Embryonic facial prominence (tissue), 1 donor: ENCODE measurements at regions not wholly inside any gene's neighbourhood (a gene's known extent, or its start where the extent isn't known, plus 50 kb on each side); places are given as distances from the start of the nearest gene placed in this dataset.
"Not testable (repeated sequence)": the region's sequence is repeated elsewhere in the genome, so short reads cannot be mapped to it uniquely, and the experiment has no call there.

Experiments
- DNase-seq: peaks from one replicate; pipeline ENCODE4 v3.0.0-alpha.2; 2016; ENCODE audit errors: extremely low spot score

GRCh38 chr2:40690525-40690924 is 238.6 kb upstream of the SLC8A1 start:
- no peak for DNase-seq

- no peak for DNase-seq
Observed at GRCh38 chr2:40700231-40700954, 248.5 kb upstream of the SLC8A1 start.

GRCh38 chr2:40712197-40712894 is 260.5 kb upstream of the SLC8A1 start:
- not testable (repeated sequence) for DNase-seq

DNA sequence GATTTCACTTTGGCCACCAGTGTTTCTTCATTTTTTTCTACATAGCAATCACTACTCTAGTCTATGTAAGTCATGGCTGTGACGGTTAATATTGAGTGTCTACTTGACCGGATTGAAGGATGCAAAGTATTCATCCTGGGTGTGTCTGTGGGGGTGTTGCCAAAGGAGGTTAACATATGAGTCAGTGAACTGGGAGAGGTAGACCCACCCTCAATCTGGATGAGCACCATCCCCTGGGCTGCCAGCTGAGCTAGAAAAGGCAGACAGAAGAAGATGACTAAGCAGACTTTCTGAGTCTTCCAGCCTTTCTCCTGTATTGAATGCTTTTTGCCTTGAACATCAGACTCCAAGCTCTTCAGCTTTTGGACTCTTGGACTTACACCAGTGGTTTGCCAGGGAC is 265.0 kb upstream of the SLC8A1 start:
- no peak for DNase-seq

- DNase-seq = no peak
Observed at GRCh38 chr2:40719414-40719813, 267.5 kb upstream of the SLC8A1 start.

DNA sequence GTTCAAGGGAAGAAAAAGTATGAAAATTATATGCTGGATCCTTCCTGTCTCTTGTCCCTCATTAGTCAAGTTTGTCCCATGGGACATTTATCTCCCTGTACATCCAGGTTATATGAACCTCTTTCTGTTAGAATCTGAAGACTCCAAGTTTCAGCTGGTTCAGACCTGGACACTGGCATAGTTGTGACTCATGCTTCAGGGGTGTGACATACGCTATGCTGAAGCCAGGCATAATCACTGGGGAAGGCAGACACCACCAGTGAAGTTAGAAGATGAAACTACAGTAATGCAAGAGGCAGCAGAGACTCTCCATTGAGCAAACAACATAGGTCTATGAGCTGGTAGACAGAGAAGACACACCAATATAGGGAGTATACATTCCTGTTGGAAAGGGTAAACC is 269.7 kb upstream of the SLC8A1 start:
- no peak for DNase-seq

DNA sequence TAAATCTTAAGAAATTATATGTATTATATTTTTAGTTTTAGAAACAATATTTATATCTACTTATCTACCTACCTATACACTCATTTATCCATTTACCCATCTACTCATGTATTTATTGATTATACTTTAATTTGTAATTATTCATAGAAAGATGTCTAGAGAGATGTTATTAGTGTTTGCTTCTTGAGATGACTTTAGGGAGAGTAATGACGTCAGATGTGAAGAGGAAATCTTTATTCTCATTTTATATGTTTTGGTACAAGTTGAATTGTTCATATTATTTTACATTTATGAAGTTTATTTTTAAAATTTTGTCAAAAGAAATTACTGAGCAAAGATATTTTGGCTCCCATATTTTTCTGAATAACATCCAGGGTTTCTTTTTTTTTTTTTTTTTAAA is 271.3 kb upstream of the SLC8A1 start:
- DNase-seq = no peak

DNA sequence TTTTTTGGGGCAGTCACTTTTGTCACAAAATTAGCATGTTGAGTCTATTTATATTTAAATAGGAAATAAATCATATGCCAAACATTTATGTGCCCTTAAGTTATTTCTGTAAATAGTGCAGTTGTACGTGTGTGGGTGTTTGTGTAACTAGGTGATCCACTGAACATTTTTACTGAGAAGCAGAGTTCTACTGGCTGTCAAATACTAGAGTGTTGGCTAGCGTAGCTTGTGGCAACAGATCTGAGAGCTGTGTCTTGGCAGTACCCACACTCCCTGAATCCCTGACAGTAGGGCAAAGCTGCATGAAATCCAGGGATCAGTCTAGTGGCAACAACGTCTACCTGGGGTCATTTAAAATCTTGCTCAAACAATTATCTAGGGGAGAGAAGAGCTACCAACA is 273.1 kb upstream of the SLC8A1 start:
- no peak for DNase-seq

DNA sequence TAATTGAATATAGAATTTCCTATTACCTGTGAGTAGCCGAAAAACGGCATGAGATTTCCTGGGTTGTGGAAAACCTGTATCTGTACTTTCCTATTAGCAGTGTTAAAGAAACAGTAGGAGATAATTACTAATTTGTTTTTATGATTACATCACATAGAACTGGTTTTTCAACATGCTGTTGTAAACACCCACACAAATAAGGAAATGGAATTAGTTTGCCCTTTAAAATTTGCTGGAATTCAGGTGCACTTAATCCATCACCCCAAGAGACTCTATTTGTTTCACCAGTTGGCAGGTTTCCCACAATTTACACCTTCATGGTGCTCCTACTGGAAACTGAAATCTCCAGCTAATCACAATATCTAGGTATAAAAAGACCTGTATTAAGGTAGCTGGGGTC is 274.1 kb upstream of the SLC8A1 start:
- DNase-seq = no peak

DNA sequence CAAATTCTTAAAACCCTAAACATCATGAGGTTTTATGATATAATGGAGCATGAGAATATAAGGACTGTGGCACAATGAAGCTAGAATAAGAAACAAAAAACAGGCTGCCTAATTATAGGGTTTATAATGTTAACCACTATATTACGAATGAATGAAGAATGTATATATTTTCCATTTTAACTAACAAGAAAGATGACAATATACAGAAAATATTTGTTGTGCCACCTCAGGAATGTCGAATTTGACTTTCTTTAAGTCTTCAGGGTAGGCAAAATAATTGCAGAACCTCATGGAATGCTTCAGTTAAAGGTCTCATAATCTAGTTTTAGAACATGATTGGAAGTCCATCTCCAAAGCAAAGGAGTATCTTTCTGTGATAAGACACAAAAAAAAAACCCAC is 282.9 kb upstream of the SLC8A1 start:
- no peak for DNase-seq

DNA sequence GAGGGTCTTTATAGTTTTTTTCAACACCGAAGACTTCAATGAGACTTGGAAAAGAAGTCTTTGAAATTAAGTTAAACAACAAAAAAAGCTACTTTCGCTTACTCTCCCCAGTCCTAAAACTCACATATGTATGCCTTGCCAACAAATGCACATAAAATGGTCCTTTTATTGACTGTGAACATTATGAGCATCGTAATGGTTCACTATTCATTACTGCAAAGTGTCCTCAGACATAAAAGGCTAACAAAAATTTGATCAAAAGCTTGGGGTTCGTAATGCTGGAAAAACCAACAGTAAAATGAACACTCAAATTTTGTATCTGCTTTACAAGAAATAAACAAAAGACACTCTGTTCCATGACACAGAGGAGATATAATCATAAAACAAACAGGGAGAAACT is 285.3 kb upstream of the SLC8A1 start:
- DNase-seq = no peak

GRCh38 chr2:40740419-40740818 is 288.5 kb upstream of the SLC8A1 start:
- no peak for DNase-seq

DNA sequence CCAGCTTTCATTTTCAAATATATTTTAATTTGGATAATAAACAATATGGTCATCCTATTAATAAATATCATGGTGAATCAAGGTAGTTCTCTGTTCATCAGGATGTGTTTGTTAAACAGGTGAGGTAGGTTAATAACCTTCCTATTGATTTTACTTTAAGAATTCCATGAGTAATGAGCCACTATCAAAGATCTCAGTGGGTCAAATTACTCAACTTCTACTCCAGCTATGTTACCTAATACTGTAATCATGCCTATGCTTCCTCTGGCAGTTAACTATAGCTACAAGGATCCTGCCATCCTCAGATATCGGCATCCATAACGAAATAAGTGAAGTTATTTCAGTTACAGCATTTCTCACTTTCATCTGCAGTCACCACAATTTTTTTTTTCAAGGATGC is 289.6 kb upstream of the SLC8A1 start:
- no peak for DNase-seq

DNA sequence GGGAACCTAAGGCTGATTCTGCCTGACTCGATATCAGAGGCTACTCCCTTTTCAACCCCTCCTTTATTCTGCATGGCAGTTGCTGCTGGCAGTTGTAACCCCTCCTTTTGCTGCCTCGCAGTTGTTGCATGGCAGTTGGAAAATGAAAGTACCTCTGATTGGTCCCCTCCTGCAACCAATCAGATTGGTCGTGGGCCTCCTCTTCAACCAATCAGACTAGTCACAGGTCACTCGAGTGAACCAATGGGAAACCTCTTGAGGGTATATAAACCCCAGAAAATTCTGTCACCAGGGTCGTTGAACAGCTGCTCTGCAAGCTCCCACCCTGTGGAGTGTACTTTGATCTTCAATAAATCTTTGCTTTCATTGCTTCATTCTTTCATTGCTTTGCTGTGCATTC is 294.3 kb upstream of the SLC8A1 start:
- DNase-seq = no peak

DNA sequence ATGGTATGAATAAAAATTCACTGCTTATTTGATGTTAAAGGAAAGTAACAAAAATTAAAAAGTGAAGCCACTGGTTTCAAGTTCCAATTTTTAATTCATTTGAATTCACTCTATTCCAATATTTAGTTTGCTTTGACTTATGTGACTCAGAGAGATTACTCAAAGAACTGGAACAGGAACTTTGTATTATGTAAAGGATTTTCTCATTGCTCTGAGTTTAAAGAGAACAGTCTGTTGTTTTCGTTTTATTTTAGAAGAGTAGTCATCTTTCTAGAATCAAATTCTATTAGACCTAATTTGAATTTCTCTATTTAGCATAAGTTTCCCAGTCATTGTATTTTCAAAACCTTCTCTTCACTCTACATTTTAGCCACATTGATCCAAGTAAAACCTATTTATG is 300.1 kb upstream of the SLC8A1 start:
- DNase-seq = no peak

- DNase-seq = no peak
Observed at GRCh38 chr2:40752796-40753195, 300.9 kb upstream of the SLC8A1 start.

GRCh38 chr2:40754912-40755311 is 303.0 kb upstream of the SLC8A1 start:
- no peak for DNase-seq

GRCh38 chr2:40758401-40759155 is 306.7 kb upstream of the SLC8A1 start:
- no peak for DNase-seq

GRCh38 chr2:40760071-40760666 is 308.3 kb upstream of the SLC8A1 start:
- DNase-seq = no peak

- no peak for DNase-seq
Observed at GRCh38 chr2:40773291-40773690, 321.4 kb upstream of the SLC8A1 start.

DNA sequence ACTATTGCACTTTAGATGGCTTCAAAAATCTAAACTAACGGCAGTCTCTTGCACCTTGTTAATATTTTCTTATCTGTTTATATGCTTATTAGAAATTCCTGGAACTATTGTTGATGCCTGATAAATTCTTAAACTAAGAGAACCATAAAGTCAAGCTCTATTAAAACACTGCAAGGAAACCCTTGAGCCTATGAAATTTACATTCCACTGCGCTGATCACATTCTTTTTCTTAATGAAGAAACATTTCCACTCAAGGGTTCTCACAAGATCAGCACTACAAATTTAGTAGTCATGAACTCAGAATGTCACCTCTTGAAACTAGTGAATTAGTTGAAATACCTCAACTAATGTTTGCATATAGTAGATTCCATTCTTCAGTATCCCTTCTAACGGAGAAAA is 331.8 kb upstream of the SLC8A1 start:
- DNase-seq = no peak

GRCh38 chr2:40786636-40787035 is 334.7 kb upstream of the SLC8A1 start:
- DNase-seq = no peak

- no peak for DNase-seq
Observed at GRCh38 chr2:40797120-40797519, 345.2 kb upstream of the SLC8A1 start.
